HUES64 (cell line): ENCODE measurements at regions not wholly inside any gene's neighbourhood (a gene's known extent, or its start where the extent isn't known, plus 50 kb on each side); places are given as distances from the start of the nearest gene placed in this dataset.
"Not testable (repeated sequence)": the region's sequence is repeated elsewhere in the genome, so short reads cannot be mapped to it uniquely, and the experiment has no call there.

Experiments
- H3K27ac ChIP-seq: 2 replicates; pipeline ENCODE4 v1.7.0; 2013; ENCODE audit warnings: low read depth, low read length, inconsistent platforms
- H3K27me3 ChIP-seq: 2 replicates; pipeline ENCODE4 v1.6.1; 2013; ENCODE audit warnings: mild to moderate bottlenecking, low read length; ENCODE audit not compliant: insufficient read depth
- H3K36me3 ChIP-seq: 2 replicates; pipeline ENCODE4 v1.6.1; 2013; ENCODE audit warnings: mild to moderate bottlenecking, low read length; ENCODE audit not compliant: insufficient read depth
- H3K4me1 ChIP-seq: 2 replicates; pipeline ENCODE4 v1.6.1; 2013; ENCODE audit warnings: mild to moderate bottlenecking, low read length, moderate library complexity; ENCODE audit not compliant: insufficient read depth
- H3K4me3 ChIP-seq: 2 replicates; pipeline ENCODE4 v1.5.1; 2013; ENCODE audit warnings: mild to moderate bottlenecking, low read length, moderate library complexity
- H3K9ac ChIP-seq: 2 replicates; pipeline ENCODE4 v1.6.1; 2013; ENCODE audit warnings: mild to moderate bottlenecking, low read depth, low read length
- H3K9me3 ChIP-seq: 2 replicates; pipeline ENCODE4 v1.6.1; 2013; ENCODE audit warnings: low read depth, low read length; ENCODE audit not compliant: insufficient read depth
- WGBS: fragments of 150-250, 120-280 bp; methylation state at CpG from one replicate; pipeline ENCODE4 v1.1.7; 2013; ENCODE audit warnings: missing lambda C conversion rate; 5-methylcytosine and 5-hydroxymethylcytosine counted together

DNA sequence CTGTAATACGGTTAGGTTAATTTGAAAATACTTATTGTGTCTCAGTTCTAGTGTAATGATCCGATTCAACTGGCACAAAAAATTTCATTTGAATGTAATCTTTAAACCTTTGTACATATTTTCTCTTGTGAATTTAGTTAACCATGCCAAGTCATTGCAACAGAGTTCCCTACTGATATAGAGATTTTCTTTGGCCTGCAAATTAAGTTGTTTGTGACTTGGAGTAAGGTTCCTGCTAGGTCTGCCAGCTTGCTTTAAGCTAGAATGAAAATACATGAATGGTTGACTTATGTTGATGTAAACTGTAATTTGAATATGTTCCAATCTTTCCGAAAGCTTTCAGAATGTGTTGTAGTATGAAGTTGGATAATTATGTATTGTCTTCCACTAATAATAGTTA is 1004.1 kb upstream of the EDIL3 start:
- Histone ChIP-seq H3K9ac (no peak overlapping the region), H3K27ac (no peak overlapping the region), H3K4me1 (no peaks in the 10 kb centered on the region), H3K36me3 (no peaks in the 10 kb centered on the region), H3K27me3 (no peaks in the 10 kb centered on the region), H3K4me3 (no peak overlapping the region), H3K9me3 (no peaks in the 10 kb centered on the region)
- 99% methylated on average over 3 of the region's 3 CpGs for WGBS

- H3K4me3 ChIP-seq, H3K4me1 ChIP-seq, H3K9ac ChIP-seq, H3K27ac ChIP-seq, H3K36me3 ChIP-seq, H3K27me3 ChIP-seq, H3K9me3 ChIP-seq: not testable (repeated sequence)
- 96% methylated on average over 8 of the region's 8 CpGs for WGBS
Measured at GRCh38 chr5:85392309-85392708, 1007.6 kb upstream of the EDIL3 start.

GRCh38 chr5:85395526-85395925 is 1010.8 kb upstream of the EDIL3 start:
- H3K27me3 ChIP-seq = no peaks in the 10 kb centered on the region
- WGBS = 95% methylated on average over 1 of the region's 1 CpG
- H3K27ac ChIP-seq = no peak overlapping the region
- H3K9ac ChIP-seq = no peak overlapping the region
- H3K4me3 ChIP-seq = no peak overlapping the region
- H3K36me3 ChIP-seq = no peaks in the 10 kb centered on the region
- no peaks in the 10 kb centered on the region for H3K4me1 ChIP-seq
- H3K9me3 ChIP-seq = no peaks in the 10 kb centered on the region

GRCh38 chr5:85397451-85397850 is 1012.8 kb upstream of the EDIL3 start:
- Histone ChIP-seq H3K9me3 (no peaks in the 10 kb centered on the region), H3K36me3 (no peaks in the 10 kb centered on the region), H3K4me1 (no peaks in the 10 kb centered on the region), H3K27me3 (no peaks in the 10 kb centered on the region), H3K9ac (no peak overlapping the region), H3K4me3 (no peak overlapping the region), H3K27ac (no peak overlapping the region)
- WGBS = 94% methylated on average over 2 of the region's 2 CpGs

GRCh38 chr5:85428426-85428934 is 1043.8 kb upstream of the EDIL3 start:
- no peak overlapping the region for H3K9ac ChIP-seq
- no peaks in the 10 kb centered on the region for H3K4me1 ChIP-seq
- no peak overlapping the region for H3K27ac ChIP-seq
- no peaks in the 10 kb centered on the region for H3K27me3 ChIP-seq
- WGBS = 92% methylated on average over 1 of the region's 1 CpG
- no peaks in the 10 kb centered on the region for H3K36me3 ChIP-seq
- H3K4me3 ChIP-seq = no peak overlapping the region
- H3K9me3 ChIP-seq = peaks cover 15% of the 10 kb centered on the region

GRCh38 chr5:85431726-85432125 is 1047.0 kb upstream of the EDIL3 start:
- H3K4me1 ChIP-seq, H3K4me3 ChIP-seq, H3K36me3 ChIP-seq, H3K27me3 ChIP-seq, H3K27ac ChIP-seq, H3K9ac ChIP-seq: not testable (repeated sequence)
- 91% methylated on average over 7 of the region's 7 CpGs for WGBS
- H3K9me3 ChIP-seq = peaks cover 15% of the 10 kb centered on the region

DNA sequence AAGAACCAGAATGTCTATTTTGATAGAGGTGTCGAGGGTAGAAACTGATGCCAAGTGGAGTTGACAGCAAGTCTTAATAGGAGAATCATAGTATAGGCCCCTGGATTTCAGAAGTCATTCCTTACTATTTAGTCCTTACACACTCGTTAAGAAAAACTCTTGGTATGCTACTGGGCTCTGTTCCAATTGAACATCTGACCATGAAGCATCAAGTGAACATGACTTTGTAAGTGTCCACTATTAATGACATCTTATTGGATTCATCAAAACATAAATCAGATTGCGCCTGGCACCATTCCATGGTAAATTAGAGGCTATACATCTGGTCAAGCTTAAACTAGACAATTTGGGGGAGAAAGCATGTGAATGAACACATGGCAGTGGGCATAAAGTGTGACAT is 1056.5 kb upstream of the EDIL3 start:
- Histone ChIP-seq H3K4me3 (no peak overlapping the region), H3K9me3 (no peaks in the 10 kb centered on the region), H3K4me1 (no peaks in the 10 kb centered on the region), H3K27ac (no peak overlapping the region), H3K36me3 (no peaks in the 10 kb centered on the region), H3K9ac (no peak overlapping the region), H3K27me3 (no peaks in the 10 kb centered on the region)
- 92% methylated on average over 3 of the region's 3 CpGs for WGBS

DNA sequence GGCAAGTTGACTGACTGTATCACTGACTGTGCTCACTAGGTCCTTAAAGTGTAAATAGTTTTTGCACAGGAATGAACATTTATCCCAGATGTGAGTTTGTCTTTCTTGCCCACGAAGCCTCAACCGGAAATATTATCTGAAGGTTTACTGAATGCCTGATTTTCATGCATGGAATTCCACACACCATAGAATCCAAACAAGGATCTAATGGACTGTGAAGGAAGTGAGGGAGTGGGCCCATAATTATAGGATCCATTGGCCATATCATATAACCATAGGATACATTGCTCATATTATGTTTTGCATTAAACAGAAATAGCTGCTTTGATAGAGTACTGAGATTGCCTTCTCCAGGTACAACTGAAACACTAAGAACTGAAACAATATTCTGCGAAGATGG is 1057.2 kb upstream of the EDIL3 start:
- H3K4me1 ChIP-seq = no peaks in the 10 kb centered on the region
- H3K27ac ChIP-seq = no peak overlapping the region
- WGBS = 87% methylated on average over 3 of the region's 3 CpGs
- no peak overlapping the region for H3K4me3 ChIP-seq
- no peaks in the 10 kb centered on the region for H3K36me3 ChIP-seq
- no peak overlapping the region for H3K9ac ChIP-seq
- H3K27me3 ChIP-seq = no peaks in the 10 kb centered on the region
- H3K9me3 ChIP-seq = no peaks in the 10 kb centered on the region

- no peak overlapping the region for H3K9ac ChIP-seq
- H3K27me3 ChIP-seq = no peaks in the 10 kb centered on the region
- 93% methylated on average over 4 of the region's 4 CpGs for WGBS
- H3K4me3 ChIP-seq = no peak overlapping the region
- no peaks in the 10 kb centered on the region for H3K9me3 ChIP-seq
- H3K4me1 ChIP-seq = no peaks in the 10 kb centered on the region
- H3K36me3 ChIP-seq = no peaks in the 10 kb centered on the region
- H3K27ac ChIP-seq = no peak overlapping the region
Measured at GRCh38 chr5:85452322-85453025, 1067.8 kb upstream of the EDIL3 start.

DNA sequence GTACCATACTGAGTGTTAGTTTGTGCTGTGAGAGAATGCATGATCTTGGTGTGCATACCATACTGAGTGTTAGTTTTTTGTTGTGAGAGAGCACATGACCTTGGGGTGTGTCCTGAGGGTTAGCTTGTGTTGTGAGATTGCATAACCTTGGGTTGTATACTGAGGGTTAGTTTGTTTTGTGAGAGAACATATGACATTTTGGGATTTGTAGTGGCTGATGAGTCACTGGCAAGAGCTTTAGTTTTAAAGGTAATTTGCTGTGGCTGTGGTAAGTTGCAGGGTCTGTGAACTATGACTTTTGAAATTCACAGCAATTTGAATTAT is 1068.3 kb upstream of the EDIL3 start:
- Histone ChIP-seq H3K9ac (no peak overlapping the region), H3K27me3 (no peaks in the 10 kb centered on the region), H3K9me3 (no peaks in the 10 kb centered on the region), H3K4me3 (no peak overlapping the region), H3K4me1 (no peaks in the 10 kb centered on the region), H3K36me3 (no peaks in the 10 kb centered on the region), H3K27ac (no peak overlapping the region)

- H3K27me3 ChIP-seq = no peaks in the 10 kb centered on the region
- H3K4me1 ChIP-seq = no peaks in the 10 kb centered on the region
- H3K36me3 ChIP-seq = no peaks in the 10 kb centered on the region
- H3K27ac ChIP-seq = no peak overlapping the region
- H3K4me3 ChIP-seq = no peak overlapping the region
- H3K9ac ChIP-seq = no peak overlapping the region
- no peaks in the 10 kb centered on the region for H3K9me3 ChIP-seq
- WGBS = 83% methylated on average over 2 of the region's 2 CpGs
Measured at GRCh38 chr5:85458319-85458718, 1073.6 kb upstream of the EDIL3 start.

- no peaks in the 10 kb centered on the region for H3K9me3 ChIP-seq
- no peak overlapping the region for H3K9ac ChIP-seq
- H3K4me3 ChIP-seq = no peak overlapping the region
- no peak overlapping the region for H3K27ac ChIP-seq
- no peaks in the 10 kb centered on the region for H3K36me3 ChIP-seq
- H3K4me1 ChIP-seq = no peaks in the 10 kb centered on the region
- no peaks in the 10 kb centered on the region for H3K27me3 ChIP-seq
- WGBS = 100% methylated on average over 1 of the region's 1 CpG
Measured at GRCh38 chr5:85462957-85463356, 1078.3 kb upstream of the EDIL3 start.
